H1 (cell line): ENCODE measurements at regions not wholly inside any gene's neighbourhood (a gene's known extent, or its start where the extent isn't known, plus 50 kb on each side); places are given as distances from the start of the nearest gene placed in this dataset.

Experiments used
- CTCF ChIP-seq, 3 experiments: IDR thresholded peaks; 1 replicate in 2 of 3; 2 replicates in 1 of 3; pipeline versions ENCODE4 v1.5.1 to v1.6.1; 2011; ENCODE audit warnings: low read length in 3 of 3, mild to moderate bottlenecking in 3 of 3, inconsistent platforms in 2 of 3, low read depth in 1 of 3, moderate library complexity in 1 of 3; ENCODE audit not compliant: insufficient read depth in 1 of 3; ENCODE audit errors: control extremely low read depth in 1 of 3
- EP300 ChIP-seq, 2 experiments: IDR thresholded peaks; 1 replicate in 1 of 2; 2 replicates in 1 of 2; pipeline ENCODE4 v1.6.1; 2011 to 2012; ENCODE audit warnings: low read depth in 2 of 2, low read length in 2 of 2, mild to moderate bottlenecking in 2 of 2, borderline replicate concordance in 1 of 2, inconsistent platforms in 1 of 2, moderate library complexity in 1 of 2
- EZH2 ChIP-seq: fragments of 200-600 bp; sonication (generic); IDR thresholded peaks from 2 replicates; pipeline ENCODE4 v1.7.1; 2012; ENCODE audit warnings: low read depth, mild to moderate bottlenecking, moderate library complexity, low read length, inconsistent platforms; ENCODE audit not compliant: severe bottlenecking
- PHF8 ChIP-seq: fragments of 200-600 bp; sonication (generic); conservative IDR thresholded peaks from 2 replicates; pipeline ENCODE4 v1.7.1; 2012; ENCODE audit warnings: low read depth, mild to moderate bottlenecking, inconsistent platforms, low read length, moderate library complexity
- POLR2A ChIP-seq, 2 experiments: IDR thresholded peaks; 1 replicate in 1 of 2; 2 replicates in 1 of 2; pipeline ENCODE4 v1.6.1; 2011; ENCODE audit warnings: low read depth in 2 of 2, low read length in 2 of 2, mild to moderate bottlenecking in 2 of 2; ENCODE audit errors: control extremely low read depth in 1 of 2
- SIN3A ChIP-seq, 2 experiments: IDR thresholded peaks in 1 of 2; conservative IDR thresholded peaks in 1 of 2; 2 replicates each; pipeline ENCODE4 v1.6.1; 2011 to 2012; ENCODE audit warnings: low read length in 2 of 2, improper control_type of control experiment in 1 of 2, low read depth in 1 of 2, mild to moderate bottlenecking in 1 of 2
- USF2 ChIP-seq: IDR thresholded peaks from 2 replicates; pipeline ENCODE4 v1.6.1; 2011; ENCODE audit warnings: low read length, improper control_type of control experiment

GRCh38 chr7:104960741-104961448 is 53.1 kb upstream of the KMT2E start:
- TF ChIP-seq CTCF (IDR thresholded peaks at IDR 0.05; ENCODE audit: control extremely low read depth in 1 of 3, insufficient read depth in 1 of 3, low read depth in 1 of 3, low read length in 3 of 3) (no peak), EP300 (IDR thresholded peaks at IDR 0.05; ENCODE audit: borderline replicate concordance in 1 of 2, low read depth in 2 of 2, low read length in 2 of 2) (no peak), POLR2A (IDR thresholded peaks at IDR 0.05; ENCODE audit: control extremely low read depth in 1 of 2, low read depth in 2 of 2, low read length in 2 of 2) (no peak), SIN3A (conservative IDR thresholded peaks at IDR 0.05 in 1 of 2, IDR thresholded peaks at IDR 0.05 in 1 of 2; ENCODE audit: low read depth in 1 of 2, low read length in 2 of 2) (no peak), EZH2 (no peak), PHF8 (no peak), USF2 (no peak)
